H9 (cell line): ENCODE measurements at regions not wholly inside any gene's neighbourhood (a gene's known extent, or its start where the extent isn't known, plus 50 kb on each side); places are given as distances from the start of the nearest gene placed in this dataset.
A peak's percentile ranks its signal among the peaks of the same experiment; 100 is the strongest.

ENCODE experiments used
- DNase-seq: peaks from one replicate; pipeline ENCODE4 v3.0.0-alpha.2; 2017
- H2AFZ ChIP-seq: one replicate; pipeline ENCODE4 v1.6.1; 2013; ENCODE audit warnings: mild to moderate bottlenecking, low read length, control low read depth, moderate library complexity
- H2AK5ac ChIP-seq: 2 replicates; pipeline ENCODE4 v1.6.1; 2013; ENCODE audit warnings: low read length, control low read depth, mixed read lengths; ENCODE audit not compliant: insufficient read length
- H2BK120ac ChIP-seq: one replicate; pipeline ENCODE4 v1.6.1; 2013; ENCODE audit warnings: low read depth, mild to moderate bottlenecking, low read length, control low read depth, inconsistent platforms; ENCODE audit not compliant: poor library complexity, severe bottlenecking
- H2BK12ac ChIP-seq: 2 replicates; pipeline ENCODE4 v1.6.1; 2013; ENCODE audit warnings: low read length, control low read depth, mixed read lengths, low read depth; ENCODE audit not compliant: insufficient read length
- H2BK15ac ChIP-seq: 2 replicates; pipeline ENCODE4 v1.6.1; 2013; ENCODE audit warnings: low read depth, low read length, control low read depth
- H2BK20ac ChIP-seq: one replicate; pipeline ENCODE4 v1.6.1; 2013; ENCODE audit warnings: low read depth, mild to moderate bottlenecking, low read length, control low read depth, inconsistent platforms; ENCODE audit not compliant: poor library complexity, severe bottlenecking
- H2BK5ac ChIP-seq: 2 replicates; pipeline ENCODE4 v1.6.1; 2013; ENCODE audit warnings: low read length, control low read depth, mixed read lengths; ENCODE audit not compliant: insufficient read length
- H3K14ac ChIP-seq: 2 replicates; pipeline ENCODE4 v1.6.1; 2013; ENCODE audit warnings: low read length, control low read depth; ENCODE audit not compliant: insufficient read depth
- H3K18ac ChIP-seq: 2 replicates; pipeline ENCODE4 v1.6.1; 2013; ENCODE audit warnings: low read depth, mild to moderate bottlenecking, mixed read lengths, low read length, control low read depth; ENCODE audit not compliant: insufficient read length
- H3K23ac ChIP-seq: 2 replicates; pipeline ENCODE4 v1.6.1; 2013; ENCODE audit warnings: low read length, control low read depth, mixed read lengths, low read depth; ENCODE audit not compliant: insufficient read length
- H3K23me2 ChIP-seq: 2 replicates; pipeline ENCODE4 v1.6.1; 2013; ENCODE audit warnings: low read depth, mild to moderate bottlenecking, mixed read lengths, low read length, control low read depth; ENCODE audit not compliant: insufficient read length, poor library complexity, severe bottlenecking
- H3K27ac ChIP-seq: 2 replicates; pipeline ENCODE4 v1.5.1; 2013; ENCODE audit warnings: low read length, control low read depth, mixed read lengths, low read depth; ENCODE audit not compliant: insufficient read length
- H3K27me3 ChIP-seq: 2 replicates; pipeline ENCODE4 v1.6.1; 2013; ENCODE audit warnings: low read length, control low read depth, inconsistent platforms; ENCODE audit not compliant: insufficient read depth
- H3K4ac ChIP-seq: 2 replicates; pipeline ENCODE4 v1.6.1; 2013; ENCODE audit warnings: low read depth, mild to moderate bottlenecking, control low read depth, inconsistent platforms, low read length, moderate library complexity
- H3K4me1 ChIP-seq: 2 replicates; pipeline ENCODE4 v1.6.1; 2013; ENCODE audit warnings: low read length, control low read depth, inconsistent platforms; ENCODE audit not compliant: insufficient read depth
- H3K4me2 ChIP-seq: 2 replicates; pipeline ENCODE4 v1.6.1; 2013; ENCODE audit warnings: low read length, control low read depth, mixed read lengths; ENCODE audit not compliant: insufficient read length, insufficient read depth
- H3K56ac ChIP-seq: 2 replicates; pipeline ENCODE4 v1.6.1; 2013; ENCODE audit warnings: low read depth, mild to moderate bottlenecking, mixed read lengths, low read length, control low read depth; ENCODE audit not compliant: insufficient read length
- H3K79me1 ChIP-seq: 2 replicates; pipeline ENCODE4 v1.6.1; 2013; ENCODE audit warnings: low read depth, mild to moderate bottlenecking, moderate library complexity, low read length, control low read depth, inconsistent platforms; ENCODE audit not compliant: insufficient read depth, poor library complexity, severe bottlenecking
- H3K79me2 ChIP-seq: 2 replicates; pipeline ENCODE4 v1.6.1; 2013; ENCODE audit warnings: low read length, control low read depth, inconsistent platforms; ENCODE audit not compliant: insufficient read depth
- H3K9ac ChIP-seq: 2 replicates; pipeline ENCODE4 v1.6.1; 2013; ENCODE audit warnings: low read length, control low read depth, mixed read lengths; ENCODE audit not compliant: insufficient read length; ENCODE audit errors: extremely low read depth
- H3K9me3 ChIP-seq: one replicate; pipeline ENCODE4 v1.6.1; 2013; ENCODE audit warnings: low read depth, low read length, inconsistent platforms; ENCODE audit not compliant: control insufficient read depth
- H3T11ph ChIP-seq: one replicate; pipeline ENCODE4 v1.6.1; 2013; ENCODE audit warnings: mild to moderate bottlenecking, low read length, control low read depth, inconsistent platforms
- H4K20me1 ChIP-seq: one replicate; pipeline ENCODE4 v1.6.1; 2013; ENCODE audit not compliant: control insufficient read depth, insufficient read length, insufficient read depth
- H4K5ac ChIP-seq: 2 replicates; pipeline ENCODE4 v1.6.1; 2013; ENCODE audit warnings: low read depth, mild to moderate bottlenecking, mixed read lengths, low read length, control low read depth; ENCODE audit not compliant: insufficient read length
- H4K8ac ChIP-seq: replicated peaks from 2 replicates; pipeline ENCODE4 v1.6.1; 2013; ENCODE audit warnings: low read length, control low read depth, mixed read lengths, low read depth; ENCODE audit not compliant: insufficient read length
- H4K91ac ChIP-seq: 2 replicates; pipeline ENCODE4 v1.6.1; 2013; ENCODE audit warnings: low read depth, mild to moderate bottlenecking, moderate library complexity, mixed read lengths, low read length, control low read depth; ENCODE audit not compliant: insufficient read length
- H3K27ac Mint-ChIP-seq, 3 experiments: 2 replicates in 2 of 3; 3 replicates in 1 of 3; pipeline ENCODE4 v1.8.0; 2020 to 2021; ENCODE audit warnings: mixed read lengths in 3 of 3, mild to moderate bottlenecking in 1 of 3, moderate library complexity in 1 of 3
- H3K27me3 Mint-ChIP-seq: 2 replicates; pipeline ENCODE4 v1.8.0; 2021; ENCODE audit warnings: low read depth, mild to moderate bottlenecking, moderate library complexity, mixed read lengths
- H3K36me3 Mint-ChIP-seq, 3 experiments: 2 replicates in 2 of 3; 3 replicates in 1 of 3; pipeline ENCODE4 v1.8.0; 2020 to 2021; ENCODE audit warnings: low read depth in 3 of 3, mixed read lengths in 3 of 3; ENCODE audit not compliant: insufficient read depth in 1 of 3
- H3K4me1 Mint-ChIP-seq, 2 experiments: 2 replicates each; pipeline ENCODE4 v1.8.0; 2020; ENCODE audit warnings: mixed read lengths in 2 of 2
- H3K4me3 Mint-ChIP-seq, 2 experiments: 2 replicates in 1 of 2; 3 replicates in 1 of 2; pipeline ENCODE4 v1.8.0; 2020 to 2021; ENCODE audit warnings: mild to moderate bottlenecking in 2 of 2, mixed read lengths in 2 of 2, moderate library complexity in 1 of 2
- H3K9me3 Mint-ChIP-seq, 2 experiments: 2 replicates in 1 of 2; 3 replicates in 1 of 2; pipeline ENCODE4 v1.8.0; 2020; ENCODE audit warnings: mild to moderate bottlenecking in 2 of 2, mixed read lengths in 2 of 2, moderate library complexity in 1 of 2
- CTCF ChIP-seq: fragments of 200-600 bp; sonication (generic); conservative IDR thresholded peaks from 3 replicates; pipeline ENCODE4 v1.8.0; 2021; ENCODE audit warnings: antibody characterized with exemption, mild to moderate bottlenecking

GRCh38 chr13:105202354-105202753 lies 1333.1 kb downstream of the EFNB2 start:
- Histone ChIP-seq H2BK5ac (no peak overlapping the region), H3K79me1 (no peaks in the 10 kb centered on the region), H3K79me2 (no peaks in the 10 kb centered on the region), H3K4me2 (no peak overlapping the region), H4K8ac (no peak overlapping the region), H2BK12ac (no peak overlapping the region), H3K23ac (no peak overlapping the region), H4K91ac (no peak overlapping the region), H3K14ac (no peak overlapping the region), H3K27ac (no peak overlapping the region), H2BK15ac (no peak overlapping the region), H3K9me3 (no peaks in the 10 kb centered on the region), H3K9ac (no peak overlapping the region), H3K4ac (no peak overlapping the region), H2AK5ac (no peak overlapping the region), H2BK120ac (no peak overlapping the region), H2BK20ac (no peak overlapping the region), H3K56ac (no peak overlapping the region), H4K5ac (no peak overlapping the region), H3K4me1 (no peaks in the 10 kb centered on the region), H2AFZ (no peak overlapping the region), H3T11ph (no peak overlapping the region), H4K20me1 (no peaks in the 10 kb centered on the region), H3K23me2 (no peaks in the 10 kb centered on the region), H3K27me3 (no peaks in the 10 kb centered on the region), H3K18ac (no peak overlapping the region)
- Mint-ChIP-seq H3K27me3 (no peaks in the 10 kb centered on the region), H3K4me1 (no peaks in the 10 kb centered on the region), H3K27ac (no peak overlapping the region), H3K4me3 (no peak overlapping the region), H3K36me3 (no peaks in the 10 kb centered on the region), H3K9me3 (no peaks in the 10 kb centered on the region)
- peak; percentile 76 for TF ChIP-seq CTCF
- no peak for DNase-seq
